Adrenal gland (tissue), 9 donors: ENCODE measurements at regions not wholly inside any gene's neighbourhood (a gene's known extent, or its start where the extent isn't known, plus 50 kb on each side); places are given as distances from the start of the nearest gene placed in this dataset.

Source experiments
- DNase-seq, 7 donors: peaks; one replicate each; pipeline ENCODE4 v3.0.0-alpha.2; 2019 to 2020
- H3K27ac ChIP-seq, 5 donors: fragments of 200-600 bp; sonication (generic) in 4 of 5; 1 replicate in 3 of 5; 2 replicates in 2 of 5; pipeline versions ENCODE4 v1.5.1 to v1.8.0; 2016 to 2020; ENCODE audit warnings: mild to moderate bottlenecking in 1 of 5
- H3K27me3 ChIP-seq: fragments of 200-600 bp; 2 replicates; pipeline ENCODE4 v1.8.0; 2021
- H3K36me3 ChIP-seq, 2 donors: fragments of 200-600 bp; replicated peaks in 1 of 2; 1 replicate in 1 of 2; 2 replicates in 1 of 2; pipeline versions ENCODE4 v1.5.1 to v1.8.0; 2018 to 2022
- H3K4me1 ChIP-seq, 2 donors: fragments of 200-600 bp; replicated peaks in 1 of 2; 1 replicate in 1 of 2; 2 replicates in 1 of 2; pipeline versions ENCODE4 v1.5.1 to v1.8.0; 2018 to 2021
- H3K4me3 ChIP-seq, 4 donors: fragments of 200-600 bp; sonication (generic) in 3 of 4; one replicate each; pipeline ENCODE4 v1.5.1; 2016 to 2018
- H3K9me3 ChIP-seq, 3 donors: fragments of 200-600 bp; sonication (generic) in 1 of 3; replicated peaks in 1 of 3; 1 replicate in 2 of 3; 2 replicates in 1 of 3; pipeline versions ENCODE4 v1.5.1 to v1.8.0; 2016 to 2021
- POLR2A ChIP-seq, 2 donors: fragments of 450-650 bp; IDR thresholded peaks; one replicate each; pipeline ENCODE4 v1.6.1; 2017; ENCODE audit warnings: antibody characterized with exemption in 2 of 2, mild to moderate bottlenecking in 2 of 2, moderate library complexity in 1 of 2
- WGBS, 4 donors: extraction: QIAGEN DNeasy Blood & Tissue Kit in 2 of 4; methylation state at CpG; one replicate each; pipeline versions ENCODE4 v1.1.5 to v1.1.7; 2013 to 2017; 5-methylcytosine and 5-hydroxymethylcytosine counted together
- intact Hi-C, 2 donors: fragments of 100-400 bp; cut with DNase I; formaldehyde crosslinking; loops; one replicate each; pipeline versions ENCODE4 v1.14.1 to v1.15.0; 2022 to 2023
- TF ChIP-seq, protein P1 (sequence below), 6 experiments: fragments of 450-650 bp in 4 of 6; fragments of 200-600 bp in 2 of 6; sonication (generic) in 1 of 6; IDR thresholded peaks; 1 replicate in 5 of 6; 2 replicates in 1 of 6; pipeline versions ENCODE4 v1.5.1 to v1.8.0; 2016 to 2021; ENCODE audit warnings: antibody characterized with exemption in 6 of 6, mild to moderate bottlenecking in 2 of 6, moderate library complexity in 1 of 6
- donor health status: healthy with polysubstance abuse.
- donor health status: Bipolar disorder and iron deficiency.
- donor health status: DM: yes; HTN: yes; CAD: no.
- donor health status: DM: no; HTN: no; CAD: no.
- donor health status: DM: no; HTN: no; CAD: no.

DNA sequence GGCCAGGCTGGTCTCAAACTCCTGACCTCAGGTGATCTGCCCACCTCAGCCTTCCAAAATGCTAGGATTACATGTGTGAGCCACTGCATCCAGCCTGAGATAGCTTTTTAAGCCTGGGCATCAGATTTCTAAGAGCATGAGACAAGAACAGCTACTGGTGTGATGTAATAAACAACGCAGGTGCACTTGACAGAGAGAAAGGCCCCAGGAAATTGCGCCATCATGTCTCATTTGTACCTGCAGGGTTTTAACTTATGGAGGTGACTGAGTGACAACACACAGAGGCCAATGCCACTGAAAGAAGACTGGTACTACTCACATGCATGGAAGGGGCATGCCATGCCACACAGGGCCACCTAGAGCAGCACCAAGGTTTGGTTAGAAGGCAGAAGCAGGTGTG lies 209.4 kb downstream of the SP3 start:
- H3K4me1 ChIP-seq = no peaks in the 10 kb centered on the region
- no peak overlapping the region for H3K27ac ChIP-seq
- H3K36me3 ChIP-seq = no peaks in the 10 kb centered on the region
- no peak overlapping the region for H3K4me3 ChIP-seq
- H3K27me3 ChIP-seq = no peaks in the 10 kb centered on the region
- H3K9me3 ChIP-seq = no peaks in the 10 kb centered on the region
- TF ChIP-seq POLR2A (IDR thresholded peaks at IDR 0.05) = no peak
- TF ChIP-seq, protein P1, sequence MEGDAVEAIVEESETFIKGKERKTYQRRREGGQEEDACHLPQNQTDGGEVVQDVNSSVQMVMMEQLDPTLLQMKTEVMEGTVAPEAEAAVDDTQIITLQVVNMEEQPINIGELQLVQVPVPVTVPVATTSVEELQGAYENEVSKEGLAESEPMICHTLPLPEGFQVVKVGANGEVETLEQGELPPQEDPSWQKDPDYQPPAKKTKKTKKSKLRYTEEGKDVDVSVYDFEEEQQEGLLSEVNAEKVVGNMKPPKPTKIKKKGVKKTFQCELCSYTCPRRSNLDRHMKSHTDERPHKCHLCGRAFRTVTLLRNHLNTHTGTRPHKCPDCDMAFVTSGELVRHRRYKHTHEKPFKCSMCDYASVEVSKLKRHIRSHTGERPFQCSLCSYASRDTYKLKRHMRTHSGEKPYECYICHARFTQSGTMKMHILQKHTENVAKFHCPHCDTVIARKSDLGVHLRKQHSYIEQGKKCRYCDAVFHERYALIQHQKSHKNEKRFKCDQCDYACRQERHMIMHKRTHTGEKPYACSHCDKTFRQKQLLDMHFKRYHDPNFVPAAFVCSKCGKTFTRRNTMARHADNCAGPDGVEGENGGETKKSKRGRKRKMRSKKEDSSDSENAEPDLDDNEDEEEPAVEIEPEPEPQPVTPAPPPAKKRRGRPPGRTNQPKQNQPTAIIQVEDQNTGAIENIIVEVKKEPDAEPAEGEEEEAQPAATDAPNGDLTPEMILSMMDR (IDR thresholded peaks at IDR 0.05) = no peak
- no peak for DNase-seq
- intact Hi-C loops = no loop called here
- 95 to 100% (median 95%) methylated on average over 2 of the region's 2 CpGs for WGBS, 4 donors

DNA sequence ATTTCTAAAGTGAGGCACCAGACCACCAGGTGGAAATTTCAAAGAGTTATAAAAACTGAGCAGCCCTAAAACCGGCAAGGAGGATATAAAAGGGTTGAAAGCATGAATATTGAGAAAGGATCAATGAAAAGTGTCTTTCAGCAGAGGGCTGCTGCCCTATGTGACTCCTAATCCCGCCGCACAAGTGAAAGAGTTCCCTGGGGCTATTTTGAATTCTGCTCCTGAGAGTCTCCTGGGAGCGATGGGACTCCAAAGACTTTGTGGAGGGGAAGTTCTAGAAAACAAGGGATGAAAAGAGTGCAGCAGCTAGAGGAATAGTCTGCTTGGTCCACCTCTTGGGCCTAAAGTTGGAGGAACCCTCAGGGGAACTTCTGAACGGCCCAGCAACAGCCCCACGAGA lies 205.2 kb downstream of the SP3 start:
- 77 to 88% (median 83%) methylated on average over 6 of the region's 6 CpGs for WGBS, 4 donors
- intact Hi-C loops = no loop called here
- DNase-seq = no peak
- no peaks in the 10 kb centered on the region for H3K4me1 ChIP-seq
- no peaks in the 10 kb centered on the region for H3K9me3 ChIP-seq
- H3K36me3 ChIP-seq = no peaks in the 10 kb centered on the region
- no peaks in the 10 kb centered on the region for H3K27me3 ChIP-seq
- no peak for TF ChIP-seq POLR2A (IDR thresholded peaks at IDR 0.05)
- TF ChIP-seq, protein P1 (IDR thresholded peaks at IDR 0.05) = no peak
- H3K4me3 ChIP-seq = no peak overlapping the region
- H3K27ac ChIP-seq = no peak overlapping the region

DNA sequence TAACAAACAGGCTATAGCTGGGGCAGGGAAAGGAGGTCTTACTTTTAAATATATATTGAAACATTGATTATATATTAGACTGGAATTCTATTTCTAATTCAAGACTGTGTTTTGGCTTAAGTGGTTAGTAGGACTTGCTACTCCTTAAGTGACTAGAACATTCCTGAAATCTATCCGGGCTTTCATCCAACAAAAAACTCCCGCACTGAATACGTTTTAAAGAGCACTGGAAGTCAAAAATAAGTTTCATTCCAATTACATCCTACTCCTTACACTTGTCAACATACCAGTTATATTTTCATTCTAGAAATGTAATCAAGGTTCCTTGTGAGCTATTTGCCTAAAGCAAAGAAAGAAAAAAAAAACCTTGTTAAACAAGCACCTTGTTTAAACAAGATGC lies 204.6 kb downstream of the SP3 start:
- Histone ChIP-seq H3K9me3 (no peaks in the 10 kb centered on the region), H3K27ac (no peak overlapping the region), H3K4me1 (no peaks in the 10 kb centered on the region), H3K36me3 (no peaks in the 10 kb centered on the region), H3K27me3 (no peaks in the 10 kb centered on the region), H3K4me3 (no peak overlapping the region)
- intact Hi-C loops = no loop called here
- WGBS, 4 donors = 60 to 73% (median 65%) methylated on average over 3 of the region's 3 CpGs
- TF ChIP-seq, protein P1 (IDR thresholded peaks at IDR 0.05) = no peak
- TF ChIP-seq POLR2A (IDR thresholded peaks at IDR 0.05) = no peak
- DNase-seq = no peak

DNA sequence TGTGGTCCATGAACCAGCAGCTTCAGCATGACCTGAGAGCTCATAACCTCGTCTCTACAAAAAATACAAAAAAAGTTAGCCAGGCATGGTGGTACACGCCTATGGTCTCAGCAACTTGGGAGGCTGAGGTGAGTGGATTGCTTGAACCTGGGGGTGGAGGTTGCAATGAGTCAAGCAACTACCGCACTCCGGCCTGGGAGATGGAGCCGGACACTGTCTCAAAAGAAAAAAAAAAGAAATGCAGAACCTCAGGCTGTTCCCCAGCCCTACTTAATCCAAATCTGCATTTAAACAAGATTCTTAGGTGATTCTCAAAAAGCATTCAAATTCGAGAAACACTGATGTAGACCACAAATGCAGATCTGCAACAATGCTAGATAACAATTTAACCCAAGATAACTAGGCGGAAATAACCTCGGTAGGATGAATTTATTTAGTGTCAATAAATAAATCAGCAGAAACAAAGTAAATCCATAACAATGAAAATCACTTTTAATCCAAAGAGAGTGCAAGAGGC lies 203.5 kb downstream of the SP3 start:
- intact Hi-C loops = no loop called here
- Histone ChIP-seq H3K4me3 (no peak overlapping the region), H3K36me3 (no peaks in the 10 kb centered on the region), H3K27ac (no peak overlapping the region), H3K27me3 (no peaks in the 10 kb centered on the region), H3K9me3 (no peaks in the 10 kb centered on the region), H3K4me1 (no peaks in the 10 kb centered on the region)
- no peak for DNase-seq
- WGBS, 4 donors = 77 to 85% (median 81%) methylated on average over 8 of the region's 8 CpGs
- no peak for TF ChIP-seq POLR2A (IDR thresholded peaks at IDR 0.05)
- TF ChIP-seq, protein P1 (IDR thresholded peaks at IDR 0.05) = no peak
